ENCODE measurements at regions not wholly inside any gene's neighbourhood (a gene's known extent, or its start where the extent isn't known, plus 50 kb on each side); places are given as distances from the start of the nearest gene placed in this dataset.

- H3K36me3 ChIP-seq (replicated peaks in 1 of 2) = no peaks in the 10 kb centered on the region
- intact Hi-C loops (cut with DNase I) = no loop called here
- H3K4me3 ChIP-seq = no peak overlapping the region
- no peak for DNase-seq
- no peak for TF ChIP-seq CTCF (IDR thresholded peaks at IDR 0.05)
- TF ChIP-seq POLR2A (IDR thresholded peaks at IDR 0.05) = no peak
- no peaks in the 10 kb centered on the region for H3K9me3 ChIP-seq (replicated peaks in 1 of 3)
- no peaks in the 10 kb centered on the region for H3K27me3 ChIP-seq
- no peaks in the 10 kb centered on the region for H3K4me1 ChIP-seq (replicated peaks in 1 of 2)
- H3K27ac ChIP-seq = no peak overlapping the region
- 90 to 95% (median 93%) methylated on average over 1 of the region's 1 CpG for WGBS, 4 donors
These were observed 137.4 kb downstream of the HGF start for GRCh38 chr7:81632418-81632817.

GRCh38 chr7:81630600-81630999 lies 139.2 kb downstream of the HGF start:
- no peaks in the 10 kb centered on the region for H3K27me3 ChIP-seq
- no peaks in the 10 kb centered on the region for H3K36me3 ChIP-seq (replicated peaks in 1 of 2)
- TF ChIP-seq CTCF (IDR thresholded peaks at IDR 0.05) (no peak), POLR2A (IDR thresholded peaks at IDR 0.05) (no peak)
- H3K9me3 ChIP-seq (replicated peaks in 1 of 3) = no peaks in the 10 kb centered on the region
- intact Hi-C loops (cut with DNase I) = no loop called here
- no peak for DNase-seq
- H3K27ac ChIP-seq = no peak overlapping the region
- H3K4me3 ChIP-seq = no peak overlapping the region
- no peaks in the 10 kb centered on the region for H3K4me1 ChIP-seq (replicated peaks in 1 of 2)
- WGBS, 4 donors = 74 to 87% (median 83%) methylated on average over 1 of the region's 1 CpG

GRCh38 chr7:81629702-81630101 lies 140.1 kb downstream of the HGF start:
- H3K9me3 ChIP-seq (replicated peaks in 1 of 3) = no peaks in the 10 kb centered on the region
- no peak overlapping the region for H3K4me3 ChIP-seq
- no peak for DNase-seq
- no peaks in the 10 kb centered on the region for H3K36me3 ChIP-seq (replicated peaks in 1 of 2)
- H3K4me1 ChIP-seq (replicated peaks in 1 of 2) = no peaks in the 10 kb centered on the region
- intact Hi-C loops (cut with DNase I) = no loop called here
- 92 to 95% (median 94%) methylated on average over 2 of the region's 2 CpGs for WGBS, 4 donors
- H3K27me3 ChIP-seq = no peaks in the 10 kb centered on the region
- TF ChIP-seq POLR2A (IDR thresholded peaks at IDR 0.05) (no peak), CTCF (IDR thresholded peaks at IDR 0.05) (no peak)
- H3K27ac ChIP-seq = no peak overlapping the region

- Histone ChIP-seq H3K27ac (no peak overlapping the region), H3K36me3 (replicated peaks in 1 of 2) (no peaks in the 10 kb centered on the region), H3K9me3 (replicated peaks in 1 of 3) (no peaks in the 10 kb centered on the region), H3K27me3 (no peaks in the 10 kb centered on the region), H3K4me3 (no peak overlapping the region), H3K4me1 (replicated peaks in 1 of 2) (no peaks in the 10 kb centered on the region)
- intact Hi-C loops (cut with DNase I) = no loop called here
- TF ChIP-seq CTCF (IDR thresholded peaks at IDR 0.05) = no peak
- TF ChIP-seq POLR2A (IDR thresholded peaks at IDR 0.05) = no peak
- DNase-seq = no peak
These were observed 140.9 kb downstream of the HGF start for GRCh38 chr7:81628951-81629350.

Measured in adrenal gland (tissue), 9 donors.